ENCODE measurements at regions not wholly inside any gene's neighbourhood (a gene's known extent, or its start where the extent isn't known, plus 50 kb on each side); places are given as distances from the start of the nearest gene placed in this dataset.

GRCh38 chrX:103158317-103158621, 56.6 kb upstream of the BEX4 start:
- no peak overlapping the region for H3K4me3 ChIP-seq (ENCODE audit: low read depth, low read length)
- DNase-seq (ENCODE audit: low read depth): no peak

- no peak for DNase-seq (ENCODE audit: low read depth)
- H3K4me3 ChIP-seq (ENCODE audit: low read depth, low read length): no peak overlapping the region
Measured at GRCh38 chrX:103157496-103158316, 57.2 kb upstream of the BEX4 start.

GRCh38 chrX:103155201-103155600, 59.7 kb upstream of the BEX4 start:
- peak; percentile 29 for DNase-seq (ENCODE audit: low read depth)

GRCh38 chrX:103153661-103154060, 60.7 kb upstream of the NXF3 start:
- no peak overlapping the region for H3K4me3 ChIP-seq (ENCODE audit: low read depth, low read length)
- DNase-seq (ENCODE audit: low read depth): no peak

More at GRCh38 chrX:103155201-103155600, 59.7 kb upstream of the BEX4 start:
- H3K4me3 ChIP-seq (ENCODE audit: low read depth, low read length): no peak overlapping the region

GRCh38 chrX:103151799-103152198, 58.9 kb upstream of the NXF3 start:
- peak overlapping the region; percentile 2 for H3K4me3 ChIP-seq (ENCODE audit: low read depth, low read length)
- DNase-seq (ENCODE audit: low read depth): no peak

- no peak overlapping the region for H3K4me3 ChIP-seq (ENCODE audit: low read depth, low read length)
- no peak for DNase-seq (ENCODE audit: low read depth)
Measured at GRCh38 chrX:103149652-103150051, 56.7 kb upstream of the NXF3 start.

GRCh38 chrX:103148075-103148474, 55.1 kb upstream of the NXF3 start:
- H3K4me3 ChIP-seq (ENCODE audit: low read depth, low read length): no peak overlapping the region
- DNase-seq (ENCODE audit: low read depth): no peak
